AG04449 (cell line): ENCODE measurements at regions not wholly inside any gene's neighbourhood (a gene's known extent, or its start where the extent isn't known, plus 50 kb on each side); places are given as distances from the start of the nearest gene placed in this dataset.

Experiments used
- CTCF ChIA-PET: fragments of 350-600 bp; formaldehyde crosslinking; extraction: SDS; loops from one replicate; lab custom pipeline; 2021; ENCODE audit warnings: antibody characterized with exemption; lab: Yijun Ruan, JAX
- POLR2A ChIA-PET: fragments of 400-600, 350-600 bp; formaldehyde crosslinking; extraction: SDS; loops from one replicate; lab custom pipeline; 2020; ENCODE audit warnings: antibody characterized with exemption, inconsistent platforms; lab: Yijun Ruan, JAX
- DNase-seq: peaks from one replicate; pipeline ENCODE4 v3.0.0-alpha.2; 2010; ENCODE audit warnings: low read depth, low spot score
- H3K4me3 ChIP-seq: 2 replicates; pipeline ENCODE4 v1.5.1; 2011; ENCODE audit warnings: low read depth, mild to moderate bottlenecking, control low read depth, low read length
- CTCF ChIP-seq: IDR thresholded peaks from one replicate; pipeline ENCODE4 v1.5.1; 2011; ENCODE audit warnings: mild to moderate bottlenecking, moderate library complexity, low read length, control low read depth, inconsistent platforms; ENCODE audit not compliant: insufficient read depth; ENCODE audit errors: missing control alignments

DNA sequence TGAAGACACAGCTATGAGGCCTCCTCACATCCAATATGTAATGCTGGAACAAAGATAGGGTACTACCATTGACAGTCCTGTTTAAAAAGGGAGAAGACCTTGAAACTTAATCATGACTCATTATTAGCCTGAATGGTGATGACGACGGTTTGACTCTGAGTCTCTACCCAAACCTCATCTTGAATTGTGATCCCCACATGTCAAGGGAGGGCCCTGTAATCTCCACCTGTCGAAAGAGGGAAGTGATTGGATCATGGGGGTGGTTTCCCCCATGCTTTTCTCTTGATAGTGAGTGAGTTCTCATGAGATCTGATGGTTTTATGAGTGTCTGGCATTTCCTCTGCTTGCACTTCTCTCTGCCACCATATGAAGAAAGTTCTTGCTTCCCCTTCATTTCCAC, 395.3 kb upstream of the CPEB2 start:
- TF ChIP-seq CTCF = no peak
- ChIA-PET POLR2A (no interaction called here), CTCF (no interaction called here)
- no peak overlapping the region for H3K4me3 ChIP-seq
- DNase-seq = no peak

DNA sequence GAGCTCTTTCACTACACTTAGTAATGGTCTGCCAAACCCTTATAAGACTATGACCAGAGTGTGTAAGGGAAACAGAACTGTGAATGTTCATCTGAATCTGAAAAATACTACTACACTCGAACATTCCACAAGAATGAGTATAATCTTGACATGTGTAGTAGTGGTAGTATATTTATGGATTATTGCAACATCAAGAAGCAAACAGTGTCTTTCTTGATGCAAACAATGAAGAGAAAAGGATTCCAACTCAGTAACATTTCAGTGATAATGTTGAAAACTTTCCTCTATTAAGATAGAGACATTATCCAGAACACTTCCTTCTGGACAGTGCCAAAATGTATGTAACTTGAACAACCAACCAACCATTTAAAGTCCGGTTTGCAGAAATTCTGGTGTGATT, 394.7 kb upstream of the CPEB2 start:
- no peak for DNase-seq
- POLR2A ChIA-PET = no interaction called here
- TF ChIP-seq CTCF = no peak
- CTCF ChIA-PET = no interaction called here
- H3K4me3 ChIP-seq = no peak overlapping the region

GRCh38 chr4:14608630-14609029, 393.7 kb upstream of the CPEB2 start:
- CTCF ChIA-PET = no interaction called here
- DNase-seq = no peak
- H3K4me3 ChIP-seq = no peak overlapping the region
- TF ChIP-seq CTCF = no peak
- POLR2A ChIA-PET = no interaction called here

- H3K4me3 ChIP-seq = no peak overlapping the region
- no peak for DNase-seq
- no peak for TF ChIP-seq CTCF
- POLR2A ChIA-PET = no interaction called here
- CTCF ChIA-PET = no interaction called here
Observed at GRCh38 chr4:14614840-14615239, 387.4 kb upstream of the CPEB2 start.

- no peak for DNase-seq
- TF ChIP-seq CTCF = no peak
- H3K4me3 ChIP-seq = no peak overlapping the region
- POLR2A ChIA-PET = no interaction called here
- CTCF ChIA-PET = no interaction called here
Observed at GRCh38 chr4:14615671-14616070, 386.6 kb upstream of the CPEB2 start.

GRCh38 chr4:14620567-14621141, 381.6 kb upstream of the CPEB2 start:
- TF ChIP-seq CTCF = no peak
- DNase-seq = no peak
- no peak overlapping the region for H3K4me3 ChIP-seq
- CTCF ChIA-PET = no interaction called here
- POLR2A ChIA-PET = no interaction called here
